NCI-H1436 (cell line): ENCODE measurements at regions not wholly inside any gene's neighbourhood (a gene's known extent, or its start where the extent isn't known, plus 50 kb on each side); places are given as distances from the start of the nearest gene placed in this dataset.

Experiments
- DNase-seq: peaks from one replicate; lab custom pipeline; 2025; lab: John Stamatoyannopoulos, UW

DNA sequence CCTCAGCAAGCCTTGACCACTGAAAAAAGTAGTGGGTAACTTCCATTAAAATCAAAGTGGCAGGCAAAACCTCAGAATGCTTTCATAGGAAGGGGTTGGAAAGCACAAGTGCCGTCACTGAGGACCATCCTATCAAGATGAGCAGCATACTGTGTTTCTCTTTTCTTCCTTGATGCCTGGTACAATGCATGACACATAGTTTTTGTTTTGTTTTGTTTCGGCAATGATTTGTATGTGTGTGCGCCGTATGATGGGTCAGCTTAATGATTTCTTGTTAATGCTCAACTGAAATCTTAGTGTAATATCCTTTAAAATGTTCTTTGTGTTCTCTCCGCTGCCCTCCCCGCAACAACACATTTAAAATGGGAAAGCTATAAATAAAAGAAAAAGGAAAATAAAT is 476.4 kb upstream of the KCNMB2 start:
- no peak for DNase-seq

DNA sequence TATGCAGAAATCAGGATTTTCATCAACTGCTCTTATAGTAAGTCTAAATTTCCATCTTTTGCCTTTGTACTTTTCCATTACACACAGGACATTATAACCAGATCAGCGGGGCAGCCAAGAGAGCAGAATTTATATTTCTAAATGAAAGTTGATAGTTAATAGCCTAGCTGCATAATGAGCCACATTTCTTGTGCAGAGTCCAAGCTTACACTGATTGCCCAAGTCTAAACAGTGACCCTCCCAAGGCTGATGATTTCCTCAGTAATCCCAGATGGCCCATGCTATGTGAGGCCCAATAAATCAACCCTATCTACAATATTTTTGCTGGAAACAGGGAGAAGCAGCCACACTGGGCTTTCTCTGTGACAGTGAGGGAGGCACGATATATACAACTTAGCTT is 475.8 kb upstream of the KCNMB2 start:
- DNase-seq, result no peak

DNA sequence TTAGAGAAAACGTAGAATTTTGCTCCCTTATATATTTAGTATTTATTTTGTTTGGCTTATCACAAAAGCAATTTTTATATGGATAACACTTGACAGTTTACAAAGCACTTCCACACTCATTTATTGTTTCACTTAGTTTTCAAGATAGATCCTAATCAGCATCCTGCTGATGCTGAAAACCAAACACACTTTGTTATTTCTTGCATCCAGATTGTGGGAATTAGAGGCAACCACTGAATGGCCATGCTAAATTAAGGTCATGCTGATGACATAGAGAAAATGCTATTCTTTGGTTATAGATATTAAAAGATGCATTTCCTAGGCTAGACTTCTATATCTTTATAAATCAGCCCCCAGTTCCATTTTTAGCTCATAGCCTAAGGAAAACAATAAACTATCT is 474.1 kb upstream of the KCNMB2 start:
- no peak for DNase-seq

DNA sequence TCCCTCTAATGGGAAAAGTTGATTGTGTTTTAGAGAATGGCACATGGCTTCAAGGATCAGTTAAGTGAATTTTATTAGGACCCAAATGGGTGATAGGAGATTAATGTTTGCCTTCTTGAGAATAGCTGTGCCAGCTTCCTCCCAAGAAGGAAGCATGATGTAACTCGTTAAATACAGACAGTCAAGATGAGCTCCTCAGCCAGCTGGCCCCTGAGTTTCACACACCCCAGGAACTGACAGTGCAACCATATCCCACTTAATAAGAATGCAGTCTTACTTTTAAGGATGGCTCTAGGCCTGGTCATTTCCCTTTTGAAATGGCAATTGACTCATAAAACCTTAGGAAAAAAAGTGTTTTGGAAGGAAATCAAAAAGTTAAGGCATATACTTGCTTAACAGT is 472.8 kb upstream of the KCNMB2 start:
- DNase-seq, result no peak

DNA sequence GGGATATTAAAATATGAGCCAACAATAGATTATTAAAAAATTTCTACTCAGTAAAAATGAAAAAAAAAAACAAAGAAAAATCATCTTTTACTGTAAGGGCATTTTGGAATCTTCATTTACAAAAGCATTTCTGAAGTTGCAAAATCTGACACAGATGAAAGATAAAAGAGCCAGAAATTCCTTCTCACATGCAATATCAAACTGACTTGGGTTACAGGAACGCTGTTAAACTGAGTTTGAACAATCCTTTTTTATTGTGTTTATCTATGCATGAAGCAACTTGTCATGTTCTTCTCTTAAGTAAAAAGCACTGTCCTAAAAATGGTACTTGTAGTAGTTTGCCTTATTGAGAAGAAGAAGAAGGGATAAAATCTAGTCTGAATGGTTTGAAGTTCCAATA is 468.5 kb upstream of the KCNMB2 start:
- no peak for DNase-seq

DNA sequence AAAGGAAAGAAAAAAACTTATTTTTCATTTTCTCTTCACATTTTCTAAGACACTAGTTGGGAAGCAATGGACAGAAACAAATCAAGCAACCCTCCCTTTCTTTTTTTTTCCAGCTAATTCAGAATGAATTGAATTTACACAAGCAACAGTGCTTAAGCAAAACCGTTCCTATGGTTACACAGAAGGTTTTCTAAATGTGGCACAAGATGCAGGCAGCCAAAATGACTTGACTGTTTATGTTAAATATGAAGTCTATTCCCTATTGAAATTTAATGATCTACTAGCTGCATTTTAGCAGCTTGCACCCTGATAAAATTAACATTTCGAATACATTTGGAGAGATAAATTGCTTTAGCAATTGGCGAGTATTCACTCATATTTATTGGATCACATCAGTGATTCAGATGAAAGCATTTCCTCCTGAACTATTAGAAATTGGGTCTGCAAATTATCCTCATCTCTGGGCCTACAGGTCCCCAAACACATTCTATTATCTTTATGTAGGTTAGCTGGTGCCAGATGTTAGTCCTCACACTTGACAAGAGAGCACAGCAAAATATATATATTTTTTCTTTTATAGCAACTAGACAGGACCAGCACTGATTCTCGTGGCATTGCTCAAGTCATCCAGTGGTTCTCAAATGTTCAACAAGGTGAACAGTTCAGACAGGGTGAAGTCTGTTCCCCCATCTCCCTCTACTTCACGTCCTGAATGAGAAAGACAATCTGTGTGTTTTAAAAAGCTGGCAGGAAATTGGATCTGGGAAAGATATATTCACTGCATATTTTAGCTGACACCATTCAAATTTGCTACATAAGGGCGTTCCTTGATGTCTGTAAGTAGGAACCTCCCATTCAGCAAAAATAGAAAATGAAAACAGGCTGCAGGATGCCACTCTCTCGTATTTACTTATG is 463.6 kb upstream of the KCNMB2 start:
- DNase-seq, result peak; percentile 53

DNA sequence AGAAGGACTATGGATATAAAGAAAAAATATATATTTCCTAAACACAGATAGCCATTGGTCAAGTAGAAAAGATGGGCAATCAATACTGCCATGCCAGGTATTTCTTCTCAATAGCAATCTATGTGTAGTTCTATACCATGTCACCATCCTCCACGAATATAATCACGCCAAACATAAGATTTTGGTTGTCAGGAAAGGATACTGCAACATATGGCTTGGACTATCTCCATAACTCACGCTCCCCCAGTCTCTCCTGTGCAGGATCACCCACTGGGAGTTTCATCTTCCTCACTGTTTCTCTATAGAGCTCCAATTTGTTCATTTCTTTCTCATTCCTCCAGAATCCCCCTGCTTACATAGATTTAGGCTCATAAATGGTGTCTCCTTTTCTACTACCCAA is 462.9 kb upstream of the KCNMB2 start:
- no peak for DNase-seq

DNA sequence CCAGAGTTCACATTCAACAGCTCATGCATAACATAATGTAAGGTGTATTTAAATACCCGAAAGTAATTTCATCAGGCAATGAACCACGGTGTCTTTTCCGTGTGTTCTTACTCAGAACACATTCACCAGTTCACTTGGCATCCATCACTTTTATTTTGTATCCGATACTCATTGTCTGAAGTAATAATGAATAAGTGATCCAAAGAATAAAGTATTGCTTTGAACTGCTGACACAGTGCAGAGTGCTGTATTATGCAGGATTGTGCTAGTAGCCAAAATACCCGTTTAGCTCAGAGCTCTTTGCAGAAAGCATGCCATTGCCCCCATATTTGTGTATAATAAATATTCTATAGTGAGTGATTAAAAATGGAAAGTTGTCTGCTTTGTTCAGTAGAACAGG is 460.9 kb upstream of the KCNMB2 start:
- no peak for DNase-seq

DNA sequence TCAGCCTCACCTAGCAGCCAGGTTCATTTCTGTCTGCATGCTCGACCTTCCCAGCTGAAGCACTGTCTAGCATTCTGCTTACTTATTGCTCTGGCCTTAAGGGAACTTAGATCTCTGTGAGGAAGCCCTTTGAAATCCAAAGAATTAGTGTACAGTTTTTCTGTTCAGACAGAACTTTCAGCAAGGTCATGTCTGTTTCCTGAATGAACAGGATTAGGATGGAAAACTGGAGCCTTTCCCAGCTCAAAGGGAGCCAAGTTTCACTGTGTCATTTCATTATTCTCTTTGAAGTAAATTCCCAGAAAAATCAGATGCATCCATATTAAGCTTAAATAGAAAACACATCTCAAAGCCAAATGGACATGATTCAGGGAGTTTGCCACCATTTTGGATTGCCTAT is 457.3 kb upstream of the KCNMB2 start:
- DNase-seq, result no peak

DNA sequence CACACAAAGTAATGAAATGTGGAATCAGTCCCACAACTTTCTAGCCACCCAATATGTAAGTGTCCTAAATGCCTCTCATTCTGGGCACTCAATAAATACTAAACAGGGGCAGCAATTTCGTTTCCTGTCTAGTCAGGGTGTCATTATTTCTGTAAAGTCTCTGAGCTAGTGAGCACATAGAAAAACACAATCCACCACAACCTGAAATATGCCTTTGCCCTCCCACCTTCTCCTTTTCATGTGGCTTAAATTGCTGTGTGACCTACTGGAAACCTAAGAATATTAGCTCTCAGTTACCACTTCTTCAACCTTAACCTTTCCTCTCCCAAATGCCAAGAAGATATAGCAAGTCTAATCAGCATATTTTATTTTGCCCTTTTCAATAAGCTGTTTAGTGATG is 456.3 kb upstream of the KCNMB2 start:
- no peak for DNase-seq

DNA sequence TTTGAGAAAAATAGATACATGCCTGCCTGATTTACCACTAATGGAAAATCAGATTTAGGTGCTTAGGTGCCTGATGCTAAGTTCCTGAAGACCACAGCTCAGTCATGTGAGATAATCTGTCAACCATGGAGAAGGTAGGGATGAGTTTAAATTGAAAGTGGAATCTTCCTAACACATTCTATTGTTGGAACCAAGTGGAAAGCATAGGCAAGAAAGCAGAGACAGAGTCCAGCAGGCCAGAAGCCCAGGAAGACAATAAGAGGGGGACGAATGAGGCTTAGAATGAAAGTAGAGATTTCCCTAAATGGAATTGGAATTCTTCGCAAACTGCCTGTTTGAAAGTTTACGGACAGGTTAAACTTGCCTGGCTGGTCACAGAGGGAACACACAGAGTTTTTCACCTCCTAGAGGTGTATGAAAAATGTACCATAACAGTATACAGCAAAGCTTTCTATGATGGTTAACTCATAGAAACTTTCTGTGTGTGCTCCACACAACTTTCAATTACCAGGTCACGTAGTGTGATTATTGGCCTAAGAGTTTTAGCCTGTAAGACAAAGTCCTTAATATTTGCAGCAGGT is 453.8 kb upstream of the KCNMB2 start:
- DNase-seq, result no peak

DNA sequence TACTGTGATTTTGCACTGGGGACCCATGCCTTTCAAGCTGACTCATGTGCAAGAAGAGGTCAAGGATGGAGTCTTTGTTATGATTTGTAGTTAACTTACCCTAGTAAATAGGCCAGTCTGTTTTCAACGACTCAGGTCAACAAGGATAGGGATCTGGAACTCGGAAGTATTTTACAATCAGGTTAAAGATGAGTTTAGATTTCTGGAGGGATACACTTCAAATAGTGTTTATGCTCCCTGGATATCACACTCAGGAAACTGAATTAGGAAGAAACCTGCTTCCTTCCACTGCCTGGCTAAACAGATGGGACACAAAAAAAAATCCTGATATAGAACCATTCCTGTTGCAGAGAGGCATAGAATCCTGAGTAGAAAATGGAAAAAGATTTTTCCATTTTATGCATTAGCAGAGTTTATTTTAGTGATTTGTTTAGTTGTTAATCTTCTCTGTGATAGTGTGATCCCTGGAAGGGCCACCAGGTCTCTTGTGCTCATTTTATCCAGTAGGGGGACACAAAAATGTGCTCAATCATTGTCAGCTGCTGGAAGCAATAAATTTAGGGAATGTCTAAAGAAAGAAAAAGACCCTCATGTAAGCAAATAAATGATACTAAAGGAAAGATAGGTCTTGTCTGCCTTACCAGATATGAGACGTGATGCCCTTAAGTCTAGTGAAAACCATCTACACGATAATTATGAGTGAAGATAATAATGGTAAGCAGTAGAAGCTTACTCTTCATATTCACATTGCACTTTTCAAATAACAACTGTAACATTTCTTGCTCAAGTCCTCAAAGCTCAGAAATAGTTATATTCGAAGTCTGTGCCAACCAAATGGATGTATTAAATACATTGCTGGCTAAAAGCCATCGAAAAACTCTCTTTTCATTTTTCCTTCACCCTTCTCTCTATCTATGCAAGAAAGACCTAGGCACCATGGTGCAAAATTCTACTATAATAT is 452.1 kb upstream of the KCNMB2 start:
- peak; percentile 54 for DNase-seq

DNA sequence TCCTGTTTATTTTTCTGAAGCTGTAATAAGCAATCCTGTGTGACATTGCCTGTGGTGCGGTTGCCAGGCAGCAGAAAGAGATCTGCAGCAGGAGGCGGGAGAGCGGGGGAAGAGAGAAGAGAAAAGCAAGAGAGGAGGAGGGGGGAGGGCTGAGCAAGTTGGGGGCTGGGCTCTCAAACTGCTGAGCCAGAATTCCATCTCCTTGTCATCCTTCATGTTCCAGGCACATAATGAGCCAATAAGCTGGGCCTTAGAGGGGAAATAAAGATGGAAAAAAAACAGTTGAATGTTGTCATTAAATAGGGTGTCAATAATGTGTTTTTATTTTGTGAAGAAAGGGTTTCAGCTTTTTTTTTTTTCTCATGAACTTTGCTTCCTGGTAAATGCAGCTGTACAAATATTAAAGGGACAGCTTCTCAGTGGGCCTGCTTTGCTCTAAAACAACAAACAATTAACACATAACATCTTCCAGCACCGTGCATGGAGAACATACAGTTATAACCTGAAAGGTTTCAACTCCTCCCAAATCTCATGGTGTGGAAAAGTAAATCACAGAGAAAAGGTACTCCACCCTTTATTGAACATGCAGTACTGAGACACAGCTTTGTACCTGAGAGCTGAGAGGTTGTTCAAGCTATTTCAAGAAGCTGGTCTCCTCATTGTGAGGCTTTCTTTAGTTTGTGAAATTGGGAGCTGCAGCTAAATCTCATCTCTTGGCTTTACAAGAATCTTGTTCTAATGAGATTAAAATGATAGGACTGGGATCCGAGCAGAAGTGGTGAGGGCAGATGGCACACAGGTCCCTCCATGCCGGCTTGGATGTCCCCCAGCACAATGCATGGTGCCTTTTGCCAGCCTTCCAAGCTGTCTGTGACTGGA is 451.1 kb upstream of the KCNMB2 start:
- DNase-seq, result peak; percentile 96

DNA sequence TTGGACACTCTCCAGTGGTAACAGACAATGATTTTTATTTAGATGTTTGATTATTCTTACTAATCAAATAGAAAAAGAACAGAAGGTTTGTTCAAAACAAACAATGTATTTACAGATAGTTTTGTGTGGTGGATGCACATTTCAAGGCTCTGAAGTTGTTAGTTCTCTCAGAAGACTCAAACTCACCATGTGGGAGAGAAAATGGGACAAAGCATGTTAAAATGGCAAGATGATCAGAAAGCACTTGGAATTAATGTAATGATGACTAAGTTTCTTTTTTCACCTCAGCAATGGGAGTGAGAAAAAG is 450.5 kb upstream of the KCNMB2 start:
- no peak for DNase-seq

DNA sequence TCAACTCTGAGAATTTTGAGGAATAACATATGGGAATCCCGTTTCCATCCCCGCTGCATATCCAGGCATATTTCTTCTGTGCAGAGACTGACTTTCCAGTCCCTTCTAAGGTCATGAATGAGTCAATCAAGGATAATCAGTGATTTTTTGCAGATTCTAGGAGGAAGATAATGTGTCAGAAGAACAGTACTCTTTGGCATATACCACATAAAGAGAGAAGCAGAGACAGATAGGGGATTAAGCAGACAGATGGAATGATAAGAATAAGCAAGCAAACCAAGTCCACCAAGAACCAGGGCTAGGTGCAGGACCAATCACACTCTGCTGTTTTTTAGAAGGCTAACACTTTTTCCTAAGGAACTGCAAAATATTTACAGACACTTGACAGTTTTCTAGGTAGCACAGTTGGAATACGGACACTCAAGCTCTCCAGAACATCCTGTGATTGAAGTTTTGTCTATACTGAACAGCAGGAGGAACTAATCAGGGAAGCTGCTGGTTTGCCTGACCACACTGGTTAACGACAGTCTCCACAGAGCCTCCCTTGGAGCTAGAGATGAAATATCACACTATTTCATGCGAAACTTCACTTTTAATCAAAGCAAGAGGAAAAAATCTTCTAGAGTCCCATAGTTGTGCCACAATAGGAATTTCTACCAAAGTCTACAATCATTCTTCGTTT is 450.0 kb upstream of the KCNMB2 start:
- DNase-seq, result no peak

DNA sequence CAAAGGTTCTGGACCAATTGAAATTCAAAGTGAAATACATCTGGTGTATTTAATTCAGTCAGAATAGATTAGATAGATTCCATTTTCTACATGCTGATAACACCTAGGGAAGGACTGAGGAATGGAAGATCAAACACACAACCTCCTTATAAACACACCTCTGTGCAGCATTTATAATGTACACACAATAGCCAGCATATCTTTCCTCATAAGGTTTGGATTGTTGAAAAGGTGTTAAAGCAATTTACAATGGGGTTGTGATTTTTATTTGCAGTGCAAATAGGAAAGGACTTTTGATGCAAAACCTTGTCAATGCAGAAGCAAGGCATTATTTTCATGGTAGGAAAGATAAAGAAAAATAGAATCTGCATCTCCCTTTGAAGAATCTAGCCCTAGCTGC is 448.9 kb upstream of the KCNMB2 start:
- DNase-seq, result no peak

DNA sequence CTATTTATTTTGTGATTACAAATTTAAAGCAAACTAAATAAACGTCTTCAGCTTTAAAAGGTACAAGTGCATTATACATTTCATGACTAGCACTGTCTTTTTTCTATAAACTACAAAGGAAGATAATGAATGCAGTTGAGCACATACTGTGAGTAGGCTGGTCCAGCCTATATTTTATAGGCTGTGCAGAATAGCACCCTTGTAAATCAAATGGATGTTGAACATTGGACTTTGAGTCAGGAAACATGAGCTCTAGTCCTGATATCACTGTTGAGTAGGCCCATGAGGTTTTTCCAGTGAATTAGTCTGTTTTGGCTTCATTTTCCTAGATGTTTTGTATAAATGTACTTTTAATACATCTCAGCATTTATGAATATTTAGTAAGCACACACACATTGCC is 447.3 kb upstream of the KCNMB2 start:
- DNase-seq, result peak; percentile 49

DNA sequence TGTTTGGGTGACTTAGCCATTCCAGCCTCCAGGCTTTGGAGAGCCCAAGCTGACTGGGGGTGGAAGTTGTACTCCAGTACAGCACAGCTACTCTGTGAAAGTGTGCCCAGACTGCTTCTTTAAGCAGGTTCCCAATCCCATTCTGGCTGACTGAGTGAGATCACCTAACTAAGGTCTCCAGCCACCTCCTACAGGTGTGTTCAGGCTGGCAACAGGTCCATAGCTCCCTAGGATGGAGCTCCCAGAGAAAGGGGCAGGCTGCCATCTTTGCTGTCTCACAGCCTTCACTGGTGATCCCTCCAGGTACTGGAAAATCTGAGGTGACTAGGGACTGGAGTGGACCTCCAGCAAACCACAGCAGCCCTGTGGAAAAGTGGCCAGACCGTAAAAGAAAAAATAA is 445.3 kb upstream of the KCNMB2 start:
- DNase-seq, result no peak

DNA sequence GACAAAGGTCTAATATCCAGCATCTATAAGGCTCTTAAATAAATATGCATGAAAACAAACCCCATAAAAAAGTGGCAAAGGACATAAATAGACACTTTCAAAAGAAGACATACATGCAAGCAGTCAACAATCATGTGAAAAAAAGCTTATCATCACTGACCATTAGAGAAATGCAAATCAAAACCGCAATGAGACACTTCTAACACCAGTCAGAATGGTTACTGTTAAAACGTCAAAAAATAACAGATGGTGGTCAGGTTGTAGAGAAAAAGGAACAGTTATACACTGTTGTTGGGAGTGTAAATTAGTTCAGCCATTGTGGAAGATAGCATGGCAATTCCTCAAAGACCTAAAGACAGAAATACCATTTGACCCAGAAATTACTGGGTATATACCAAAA is 440.7 kb upstream of the KCNMB2 start:
- no peak for DNase-seq

DNA sequence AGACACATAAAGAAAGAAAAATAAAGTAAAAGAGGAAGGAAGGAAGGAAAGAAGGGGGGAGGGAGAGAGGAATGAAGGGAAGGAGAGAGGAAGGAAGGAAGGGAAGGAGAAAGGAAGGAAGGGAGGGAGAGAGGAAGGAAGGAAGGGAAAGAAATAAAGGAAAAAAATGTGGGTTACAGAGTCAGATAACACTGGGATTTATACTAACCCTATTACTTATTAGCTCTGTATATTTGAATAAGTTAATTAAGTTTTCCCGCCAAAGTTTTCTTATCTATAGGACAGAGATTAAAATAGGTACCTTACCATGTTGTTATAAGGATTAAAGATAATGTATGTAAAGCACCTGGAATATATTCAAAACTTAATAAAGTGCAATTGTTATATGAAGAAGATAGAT is 439.3 kb upstream of the KCNMB2 start:
- DNase-seq, result no peak

DNA sequence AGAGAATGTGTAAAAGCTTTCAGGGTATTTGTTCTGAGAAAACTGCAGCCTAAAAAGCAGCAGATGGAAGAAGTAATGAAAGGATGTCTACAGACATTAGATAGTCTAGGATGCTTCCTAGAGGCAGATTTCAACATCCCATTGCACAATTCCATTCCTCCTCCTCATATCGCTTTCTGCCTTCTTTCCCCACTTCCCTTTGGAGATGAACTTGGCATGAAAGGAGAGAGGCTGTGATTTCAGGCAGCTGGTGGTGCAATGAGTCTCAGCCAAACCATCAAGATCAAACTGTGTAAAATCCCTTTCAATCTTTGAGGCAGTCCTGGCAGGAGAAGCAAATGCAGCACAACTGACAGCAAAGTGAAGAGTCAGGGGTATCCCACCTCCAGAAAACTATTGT is 438.7 kb upstream of the KCNMB2 start:
- DNase-seq, result no peak
